DND-41 (cell line): ENCODE measurements at regions not wholly inside any gene's neighbourhood (a gene's known extent, or its start where the extent isn't known, plus 50 kb on each side); places are given as distances from the start of the nearest gene placed in this dataset.

Source experiments
- EZH2 ChIP-seq: IDR thresholded peaks from 3 replicates; pipeline ENCODE4 v1.6.1; 2012; ENCODE audit warnings: borderline replicate concordance, low read depth, mild to moderate bottlenecking, moderate library complexity, low read length, inconsistent platforms; ENCODE audit not compliant: severe bottlenecking
- TF ChIP-seq, protein P1 (sequence below): IDR thresholded peaks from 2 replicates; pipeline ENCODE4 v1.5.1; 2012; ENCODE audit warnings: borderline replicate concordance, low read length, moderate library complexity, mild to moderate bottlenecking; ENCODE audit not compliant: poor library complexity, severe bottlenecking; ENCODE audit errors: extremely low read depth

DNA sequence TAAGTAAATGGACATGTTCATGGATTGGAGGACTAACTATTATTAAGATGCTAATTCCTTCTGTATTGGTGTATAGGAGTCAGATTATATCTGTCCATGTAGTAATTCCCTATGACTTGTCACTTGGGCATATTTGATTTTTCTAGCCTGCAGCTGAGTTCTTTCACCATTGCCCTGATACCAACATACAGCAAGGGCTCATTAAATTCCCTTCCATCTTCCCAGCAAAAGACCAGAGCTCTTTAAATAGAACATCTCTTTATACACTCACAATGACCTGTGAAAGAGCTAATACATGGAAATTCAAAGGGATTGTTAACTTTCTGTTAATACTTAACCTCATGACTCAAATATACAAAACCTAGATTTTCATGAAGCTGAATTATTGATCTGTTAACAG is 492.3 kb upstream of the VRK2 start:
- TF ChIP-seq, protein P1, sequence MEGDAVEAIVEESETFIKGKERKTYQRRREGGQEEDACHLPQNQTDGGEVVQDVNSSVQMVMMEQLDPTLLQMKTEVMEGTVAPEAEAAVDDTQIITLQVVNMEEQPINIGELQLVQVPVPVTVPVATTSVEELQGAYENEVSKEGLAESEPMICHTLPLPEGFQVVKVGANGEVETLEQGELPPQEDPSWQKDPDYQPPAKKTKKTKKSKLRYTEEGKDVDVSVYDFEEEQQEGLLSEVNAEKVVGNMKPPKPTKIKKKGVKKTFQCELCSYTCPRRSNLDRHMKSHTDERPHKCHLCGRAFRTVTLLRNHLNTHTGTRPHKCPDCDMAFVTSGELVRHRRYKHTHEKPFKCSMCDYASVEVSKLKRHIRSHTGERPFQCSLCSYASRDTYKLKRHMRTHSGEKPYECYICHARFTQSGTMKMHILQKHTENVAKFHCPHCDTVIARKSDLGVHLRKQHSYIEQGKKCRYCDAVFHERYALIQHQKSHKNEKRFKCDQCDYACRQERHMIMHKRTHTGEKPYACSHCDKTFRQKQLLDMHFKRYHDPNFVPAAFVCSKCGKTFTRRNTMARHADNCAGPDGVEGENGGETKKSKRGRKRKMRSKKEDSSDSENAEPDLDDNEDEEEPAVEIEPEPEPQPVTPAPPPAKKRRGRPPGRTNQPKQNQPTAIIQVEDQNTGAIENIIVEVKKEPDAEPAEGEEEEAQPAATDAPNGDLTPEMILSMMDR: no peak
- TF ChIP-seq EZH2: no peak
